ENCODE measurements at regions not wholly inside any gene's neighbourhood (a gene's known extent, or its start where the extent isn't known, plus 50 kb on each side); places are given as distances from the start of the nearest gene placed in this dataset.

DNA sequence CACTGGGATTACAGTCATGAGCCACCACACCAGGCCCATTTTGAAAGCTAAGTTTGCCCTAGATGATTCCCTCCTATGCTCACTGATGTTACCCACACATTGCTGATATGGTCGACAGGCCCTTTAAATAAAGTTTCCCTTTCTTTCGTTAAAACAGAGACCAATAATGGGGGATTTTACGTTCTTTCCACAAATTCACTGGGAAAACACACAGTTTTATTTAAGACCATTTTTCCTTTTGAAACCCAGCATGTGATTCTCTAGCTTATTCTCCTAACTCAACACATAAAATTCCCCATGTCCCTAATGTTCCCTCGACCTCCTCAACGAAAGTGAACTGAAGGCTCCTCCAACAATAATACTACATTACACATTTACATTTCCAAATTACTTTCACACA, 223.2 kb downstream of the ANAPC1 start:
- Histone ChIP-seq H3K56ac (replicated peaks; ENCODE audit: insufficient read length, low read depth, low read length) (no peak overlapping the region), H3K23ac (ENCODE audit: insufficient read length) (no peak overlapping the region), H3K23me2 (ENCODE audit: low read depth, low read length) (no peaks in the 10 kb centered on the region), H4K8ac (ENCODE audit: extremely low read depth, insufficient read depth, low read length) (no peak overlapping the region), H4K5ac (ENCODE audit: insufficient read length, low read depth, low read length) (no peak overlapping the region), H4K20me1 (replicated peaks in 1 of 2; ENCODE audit: control insufficient read depth in 1 of 2, insufficient read depth in 2 of 2, low read length in 2 of 2) (no peaks in the 10 kb centered on the region), H3K27ac (ENCODE audit: low read depth, low read length) (no peak overlapping the region), H2BK120ac (replicated peaks; ENCODE audit: low read depth, low read length) (no peak overlapping the region), H3K4me1 (replicated peaks in 1 of 4; ENCODE audit: control insufficient read depth in 3 of 4, insufficient read depth in 4 of 4, low read length in 3 of 4) (peaks cover 0 to 11% (median 5%) of the 10 kb centered on the region in 4 experiments; a peak in 4 of 7 replicates), H3K9ac (replicated peaks in 1 of 4; ENCODE audit: extremely low read depth in 1 of 4, low read depth in 3 of 4, low read length in 3 of 4) (no peak overlapping the region), H2AFZ (ENCODE audit: low read length) (no peak overlapping the region), H2BK12ac (ENCODE audit: low read depth, low read length) (peak overlapping the region; percentile 29; the same call in 1 of the 2 replicates), H4K91ac (replicated peaks; ENCODE audit: insufficient read length, low read length) (no peak overlapping the region), H2BK15ac (ENCODE audit: low read length) (no peak overlapping the region), H3K18ac (ENCODE audit: extremely low read depth, low read length) (no peak overlapping the region), H3K4me2 (ENCODE audit: insufficient read depth in 1 of 2, low read depth in 2 of 2, low read length in 2 of 2) (no peak overlapping the region), H3K4me3 (ENCODE audit: extremely low read depth in 1 of 4, insufficient read depth in 2 of 4, low read depth in 3 of 4, low read length in 4 of 4) (no peak overlapping the region), H3K4ac (replicated peaks; ENCODE audit: insufficient read length, low read depth, low read length) (no peak overlapping the region), H2BK5ac (ENCODE audit: low read depth, low read length) (no peak overlapping the region), H3K36me3 (ENCODE audit: control insufficient read depth in 2 of 4, insufficient read depth in 4 of 4, low read length in 3 of 4) (no peaks in the 10 kb centered on the region), H2AK5ac (ENCODE audit: low read depth, low read length) (0 out of 2 replicates have a peak overlapping the region, but pooled peaks have one; percentile 20), H3K14ac (ENCODE audit: insufficient read length) (no peak overlapping the region), H3K79me1 (ENCODE audit: low read depth, low read length) (no peaks in the 10 kb centered on the region), H2BK20ac (ENCODE audit: low read length) (no peak overlapping the region), H3K9me3 (ENCODE audit: insufficient read depth in 2 of 2, low read depth in 1 of 2, low read length in 1 of 2) (no peaks in the 10 kb centered on the region; a peak in 1 of 4 replicates), H3K27me3 (replicated peaks in 1 of 4; ENCODE audit: control insufficient read depth in 3 of 4, extremely low read depth in 1 of 4, insufficient read depth in 3 of 4, low read length in 3 of 4) (peaks cover 0 to 2% (median 0%) of the 10 kb centered on the region in 4 experiments; a peak in 1 of 7 replicates), H3K79me2 (ENCODE audit: control insufficient read depth in 1 of 2, insufficient read depth in 2 of 2, low read length in 2 of 2) (no peaks in the 10 kb centered on the region)
- DNase-seq (ENCODE audit: low read depth in 1 of 2, low spot score in 2 of 2), result no peak
- no peak for FAIRE-seq
- TF ChIP-seq EP300 (IDR thresholded peaks at IDR 0.05; ENCODE audit: borderline replicate concordance in 1 of 2, low read depth in 2 of 2, low read length in 2 of 2) (no peak), RXRA (IDR thresholded peaks at IDR 0.05; ENCODE audit: insufficient read depth, low read depth, low read length) (no peak), TAF7 (optimal IDR thresholded peaks at IDR 0.05; ENCODE audit: borderline replicate concordance, low read depth, low read length) (no peak), TCF12 (IDR thresholded peaks at IDR 0.05; ENCODE audit: low read depth, low read length) (no peak), ZNF274 (IDR thresholded peaks at IDR 0.05; ENCODE audit: borderline replicate concordance, extremely low read depth, low read length) (no peak), PHF8 (conservative IDR thresholded peaks at IDR 0.05; ENCODE audit: low read depth, low read length) (no peak), CBX8 (IDR thresholded peaks at IDR 0.05; ENCODE audit: borderline replicate concordance, low read depth, low read length) (no peak), POLR2A (IDR thresholded peaks at IDR 0.05; ENCODE audit: control extremely low read depth in 1 of 2, low read depth in 2 of 2, low read length in 2 of 2) (no peak)
- ChIA-PET CTCF (ENCODE audit: partially characterized antibody) (interaction anchor here (1.5 to 1.7 kb wide), 2 partner anchors 9 to 15 kb away, joined by 3 to 6 read pairs; no protein-coding TSS in a partner anchor), POLR2A (ENCODE audit: partially characterized antibody) (no interaction called here)
- 88% methylated on average over 5 of the region's 5 CpGs; no CpG with 5 or more reads in 1 of the 2 experiments for WGBS, 2 experiments (ENCODE audit: extremely low coverage in 1 of 2, insufficient coverage in 1 of 2, insufficient read length in 1 of 2, insufficient replicate concordance in 2 of 2, low coverage in 1 of 2, low lambda C conversion rate in 2 of 2, missing lambda C conversion rate in 1 of 2)

Measured in H1 (cell line).